HG03066 (cell line): ENCODE measurements at regions not wholly inside any gene's neighbourhood (a gene's known extent, or its start where the extent isn't known, plus 50 kb on each side); places are given as distances from the start of the nearest gene placed in this dataset.

Experiments used
- ATAC-seq: cut with Tn5 transposase; IDR thresholded peaks from one replicate; pipeline ENCODE4 v1.9.1; 2021; ENCODE audit warnings: low read depth; ENCODE audit not compliant: unreplicated experiment

DNA sequence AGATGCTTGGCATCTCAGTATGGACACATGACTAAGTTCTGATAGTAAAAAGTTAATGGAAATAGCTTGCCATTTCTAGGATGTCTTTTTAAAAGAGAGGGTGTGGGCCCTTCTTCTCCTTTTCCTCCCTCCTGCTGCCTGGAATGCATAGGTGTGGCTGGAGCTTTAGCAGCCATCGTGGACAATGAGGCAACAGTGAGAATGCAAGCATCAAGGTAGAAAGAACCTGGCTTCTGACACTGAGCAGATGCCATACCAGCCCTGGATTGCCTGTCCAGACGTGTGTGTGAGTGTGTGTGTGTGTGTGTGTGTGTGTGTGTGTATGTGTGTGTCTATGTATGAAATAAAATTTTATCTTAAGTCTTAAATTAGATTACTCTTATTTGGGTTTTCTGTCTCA is 660.1 kb downstream of the XIRP2 start:
- no peak for ATAC-seq

DNA sequence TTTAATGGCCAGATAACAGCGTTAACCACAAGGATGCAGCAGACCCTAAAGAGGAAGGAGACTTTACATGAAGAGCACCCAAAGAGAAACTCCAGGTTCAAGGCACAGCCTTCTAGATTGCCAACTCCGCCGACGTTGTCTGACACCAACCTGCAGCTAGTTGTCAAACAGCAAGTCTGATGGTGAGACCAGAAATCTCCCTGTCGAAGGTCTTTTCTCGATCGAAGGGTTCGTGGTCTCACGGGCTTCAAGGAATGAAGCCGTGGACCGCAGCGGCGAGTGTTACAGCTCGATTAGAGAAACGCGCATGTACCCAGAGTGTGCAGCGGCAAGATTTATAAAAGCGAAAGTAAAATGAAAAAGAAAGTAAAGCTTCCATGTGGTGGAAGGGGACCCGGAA is 656.3 kb downstream of the XIRP2 start:
- ATAC-seq = no peak

DNA sequence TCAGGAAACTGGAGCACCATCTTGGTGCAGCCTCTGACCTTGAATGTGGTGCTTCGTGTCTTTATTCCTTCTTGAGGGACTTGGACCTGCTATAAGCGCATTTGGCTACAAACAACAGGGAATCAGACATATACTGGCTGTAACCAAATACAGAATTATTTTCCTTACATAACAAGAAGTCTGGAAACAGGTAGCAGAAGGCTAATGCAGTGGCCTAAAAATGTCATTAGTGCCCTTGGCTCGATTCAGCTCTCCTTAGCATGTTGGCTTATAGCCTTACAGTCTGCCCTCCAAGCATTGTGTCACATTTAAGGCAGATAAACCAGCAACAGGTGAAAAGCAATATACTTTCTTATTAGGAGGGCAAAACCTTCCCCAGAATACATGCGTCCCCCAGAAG is 655.4 kb downstream of the XIRP2 start:
- no peak for ATAC-seq

DNA sequence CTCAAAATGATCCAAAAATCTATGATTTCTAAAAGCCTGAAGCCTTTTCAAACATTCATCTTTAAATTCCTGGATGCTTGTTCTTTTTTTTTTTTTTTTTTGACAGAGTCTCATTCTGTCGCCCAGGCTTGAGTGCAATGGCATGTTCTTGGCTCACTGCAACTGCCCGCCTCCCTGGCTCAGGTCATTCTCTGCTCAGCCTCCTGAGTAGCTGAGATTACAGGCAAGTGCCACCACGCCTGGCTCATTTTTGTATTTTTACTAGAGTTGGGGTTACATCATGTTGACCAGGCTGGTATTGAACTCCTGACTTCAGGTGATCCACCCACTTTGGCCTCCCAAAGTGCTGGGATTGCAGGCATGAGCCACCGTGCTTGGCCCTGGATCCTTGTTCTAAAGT is 649.5 kb downstream of the XIRP2 start:
- no peak for ATAC-seq

GRCh38 chr2:167534443-167534842 is 646.2 kb downstream of the XIRP2 start:
- no peak for ATAC-seq

GRCh38 chr2:167524786-167525185 is 636.5 kb downstream of the XIRP2 start:
- ATAC-seq = no peak

DNA sequence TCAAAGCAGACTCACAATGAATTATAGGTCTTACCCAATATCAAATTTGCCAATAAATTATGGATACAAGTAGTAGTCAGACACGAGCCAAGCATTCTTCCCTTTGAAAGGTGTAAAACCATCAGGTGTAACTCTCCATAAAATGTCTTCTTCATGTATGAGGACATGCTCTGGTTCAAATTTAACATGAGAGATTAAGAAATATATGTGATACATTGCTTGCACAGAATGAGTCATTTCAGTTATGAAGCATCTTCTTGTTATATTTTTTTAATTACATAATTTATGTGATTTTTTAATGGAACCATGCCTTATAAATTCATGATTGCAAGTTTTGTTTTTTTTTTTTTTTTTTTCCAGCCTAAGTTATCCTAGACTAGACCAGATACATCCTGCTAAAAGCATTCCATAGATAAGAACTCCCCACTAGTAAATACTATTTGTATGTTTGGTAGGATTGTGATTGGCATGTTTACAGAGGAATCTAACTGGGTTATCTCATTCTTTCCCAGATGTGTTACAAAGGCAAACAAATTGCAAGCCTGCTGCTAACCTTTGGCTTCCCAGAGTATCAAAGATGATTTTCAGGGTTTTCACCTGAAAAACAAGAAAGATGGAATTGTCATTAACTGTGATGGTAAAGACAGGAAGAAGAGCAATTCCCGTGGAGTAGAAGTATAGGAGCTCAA is 621.9 kb downstream of the XIRP2 start:
- ATAC-seq = no peak

DNA sequence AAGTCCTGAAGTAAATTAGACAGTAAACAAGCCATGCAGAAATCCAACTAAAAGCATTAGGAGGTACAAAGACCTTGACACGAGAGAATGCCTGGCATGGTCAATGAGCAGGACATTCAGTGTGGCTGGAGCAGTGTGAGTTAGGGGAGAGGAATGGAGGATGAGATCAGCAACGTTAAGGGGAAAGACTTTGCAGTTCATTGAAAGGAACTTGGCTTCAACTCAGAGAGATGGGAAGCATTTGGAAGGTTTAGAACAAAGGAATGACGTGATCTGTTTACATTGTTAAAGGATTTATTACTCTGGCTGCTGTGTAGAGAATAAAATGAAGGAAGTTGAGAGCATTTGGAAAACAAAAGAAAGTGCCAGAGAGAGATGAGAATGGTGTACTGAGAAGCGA is 621.3 kb downstream of the XIRP2 start:
- no peak for ATAC-seq

DNA sequence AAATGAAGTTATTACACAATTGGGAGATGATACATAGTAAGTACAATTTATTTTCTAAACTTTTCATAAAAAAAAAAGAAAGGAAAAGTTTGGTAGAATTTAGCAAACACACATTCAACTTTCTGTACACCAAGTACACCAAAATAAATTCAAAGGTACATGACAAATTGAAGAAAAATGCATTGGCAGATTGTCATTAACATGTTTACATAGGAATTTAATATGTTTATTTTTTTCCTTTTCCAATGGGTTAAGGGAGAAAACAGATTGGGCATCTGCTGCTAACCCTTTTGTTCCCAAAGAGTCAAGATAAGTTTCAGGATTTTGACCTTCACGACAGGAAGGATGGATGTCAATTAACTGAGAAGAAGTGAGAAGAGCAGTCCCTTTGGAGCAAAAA is 620.4 kb downstream of the XIRP2 start:
- ATAC-seq = no peak

DNA sequence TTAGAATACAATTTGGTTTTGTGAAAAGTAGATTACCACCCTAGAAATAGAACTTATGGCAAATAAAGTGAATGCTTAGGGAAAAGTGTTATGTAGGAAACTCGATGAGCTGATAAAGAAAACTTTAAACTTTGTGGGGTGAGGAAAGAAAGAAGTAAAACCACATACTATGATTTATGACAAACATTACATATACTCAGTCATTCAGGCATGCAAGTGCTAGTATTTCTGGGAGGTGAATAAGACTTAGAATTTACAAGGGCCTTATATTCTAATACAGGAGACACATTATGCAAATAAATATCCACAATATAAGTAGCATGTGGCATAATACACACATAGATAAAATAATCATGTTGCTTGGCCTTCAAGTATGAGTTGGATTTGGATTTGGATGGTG is 618.1 kb downstream of the XIRP2 start:
- ATAC-seq = no peak

- no peak for ATAC-seq
These were observed 616.4 kb downstream of the XIRP2 start for GRCh38 chr2:167504695-167505094.

DNA sequence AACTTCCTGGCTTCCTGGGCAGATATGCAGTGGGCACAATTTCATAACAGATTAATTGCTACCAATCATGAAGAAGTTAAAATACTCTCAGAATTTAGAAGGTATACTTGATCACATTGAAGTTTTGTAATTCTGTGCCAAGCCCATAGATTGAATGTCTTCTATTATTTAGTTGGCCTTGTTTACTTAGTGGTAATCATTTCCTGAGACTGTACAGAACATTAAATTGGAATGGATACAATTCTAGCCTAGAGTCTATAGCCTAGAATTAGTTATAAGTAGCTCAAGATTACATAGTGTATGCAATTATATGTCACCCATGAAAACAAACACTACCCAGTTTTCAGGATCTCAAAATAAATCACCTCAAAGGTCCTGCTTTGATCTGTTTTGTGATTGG is 615.8 kb downstream of the XIRP2 start:
- no peak for ATAC-seq

DNA sequence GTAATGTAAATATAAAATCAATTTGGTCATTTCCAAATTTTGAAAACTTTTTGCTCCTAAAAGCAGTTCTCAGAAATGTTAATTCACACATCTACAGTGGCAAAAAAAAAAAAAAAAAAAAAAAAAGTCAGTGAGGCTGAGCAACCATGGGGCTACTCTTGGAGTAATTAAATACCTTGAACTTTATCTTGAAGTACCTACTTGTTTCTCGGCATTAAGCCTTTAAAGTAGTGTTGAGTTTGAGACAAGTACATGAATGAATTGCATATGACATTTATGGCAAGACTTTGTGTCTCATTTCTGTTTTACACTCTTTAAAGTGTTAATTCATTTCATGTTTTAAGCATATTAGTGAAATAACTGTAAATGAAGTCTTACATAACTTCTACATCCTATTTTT is 613.3 kb downstream of the XIRP2 start:
- ATAC-seq = no peak

- no peak for ATAC-seq
These were observed 605.6 kb downstream of the XIRP2 start for GRCh38 chr2:167493862-167494261.

DNA sequence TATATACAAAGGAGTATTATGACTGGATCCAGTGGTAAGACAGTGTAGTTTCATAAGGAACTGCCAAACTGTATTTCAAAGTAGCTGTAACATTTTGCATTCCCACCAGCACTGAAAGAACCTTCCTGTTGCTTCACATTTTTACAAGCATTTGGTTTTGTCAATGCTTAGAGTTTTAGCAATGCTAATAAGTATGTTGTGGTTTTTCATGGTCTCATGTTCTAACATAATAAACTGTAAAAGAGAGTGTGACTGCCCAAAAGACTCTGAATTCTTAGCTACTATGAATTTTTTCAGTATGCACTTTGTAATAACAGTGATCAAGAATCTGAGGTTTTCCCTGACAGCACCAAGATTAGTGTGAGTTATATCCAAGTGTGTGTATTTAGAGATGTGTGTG is 604.2 kb downstream of the XIRP2 start:
- no peak for ATAC-seq

- no peak for ATAC-seq
These were observed 603.5 kb downstream of the XIRP2 start for GRCh38 chr2:167491788-167492187.

DNA sequence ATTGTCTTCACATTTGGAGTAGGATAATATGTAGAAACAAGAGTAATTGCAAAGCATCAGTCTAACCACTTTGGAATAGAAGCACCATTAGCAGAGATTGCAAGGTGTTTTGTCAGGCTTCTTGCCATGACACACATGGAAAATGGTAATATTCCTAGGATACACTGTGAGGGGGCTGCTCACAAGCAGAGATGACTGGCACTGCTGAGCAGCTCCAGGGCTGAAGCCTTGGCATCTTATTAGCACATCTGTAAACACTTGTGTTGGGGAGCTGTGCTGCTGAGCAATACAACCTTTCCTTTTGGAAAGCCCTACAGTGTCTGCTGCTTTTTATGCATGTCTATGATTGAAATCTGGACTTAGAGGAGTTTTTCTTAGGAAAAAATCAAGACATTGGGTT is 602.2 kb downstream of the XIRP2 start:
- no peak for ATAC-seq

DNA sequence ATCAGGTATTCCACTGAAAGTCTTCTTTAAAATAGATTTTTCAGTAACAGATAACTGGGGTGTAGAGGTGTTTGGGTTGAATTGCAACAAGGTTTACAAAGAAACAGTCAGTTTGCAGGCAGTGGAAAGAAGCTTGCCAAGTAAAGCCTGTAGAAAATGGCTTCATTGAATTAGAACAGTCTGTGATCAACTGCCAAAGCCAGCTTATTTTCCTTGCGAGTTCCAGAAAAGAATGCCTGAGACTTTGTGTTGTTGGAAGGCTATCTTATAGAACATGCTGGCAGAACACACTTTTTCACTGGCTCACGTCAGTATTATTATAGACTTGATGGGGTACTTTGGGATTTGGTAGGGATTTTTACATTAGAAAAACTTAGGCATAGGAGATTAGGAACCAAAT is 601.0 kb downstream of the XIRP2 start:
- ATAC-seq = no peak

GRCh38 chr2:167487728-167488127 is 599.4 kb downstream of the XIRP2 start:
- ATAC-seq = no peak

GRCh38 chr2:167484875-167485274 is 596.6 kb downstream of the XIRP2 start:
- no peak for ATAC-seq

GRCh38 chr2:167480986-167481309 is 592.7 kb downstream of the XIRP2 start:
- no peak for ATAC-seq

- ATAC-seq = no peak
These were observed 592.1 kb downstream of the XIRP2 start for GRCh38 chr2:167480232-167480985.

DNA sequence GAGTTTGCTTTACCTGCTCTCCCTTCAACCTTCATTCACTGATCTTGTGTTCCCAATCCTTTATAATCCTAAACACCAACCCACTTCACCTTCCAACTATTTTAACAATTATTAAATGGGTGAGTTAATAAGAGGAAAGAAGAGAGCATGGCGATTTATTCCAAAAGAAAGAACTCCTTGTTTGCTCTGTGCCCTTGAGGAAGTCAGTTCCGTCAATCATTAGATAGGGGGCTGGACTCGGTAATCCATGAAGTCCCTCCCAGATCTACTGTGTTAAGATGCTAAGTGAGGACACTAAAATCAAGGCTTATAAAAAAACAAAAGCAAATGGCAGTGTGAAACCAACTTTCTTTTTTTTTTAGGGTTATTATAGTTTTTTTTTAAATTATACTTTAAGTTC is 589.9 kb downstream of the XIRP2 start:
- ATAC-seq = no peak
